GM12892 (cell line): ENCODE measurements at regions not wholly inside any gene's neighbourhood (a gene's known extent, or its start where the extent isn't known, plus 50 kb on each side); places are given as distances from the start of the nearest gene placed in this dataset.

Source experiments
- POLR2A ChIP-seq: IDR thresholded peaks from 2 replicates; pipeline ENCODE4 v1.6.1; 2011; ENCODE audit warnings: low read depth, low read length, control low read depth
- POLR2AphosphoS5 ChIP-seq: IDR thresholded peaks from 2 replicates; pipeline ENCODE4 v1.6.1; 2011; ENCODE audit warnings: low read depth, low read length, control low read depth
- TAF1 ChIP-seq: IDR thresholded peaks from 2 replicates; pipeline ENCODE4 v1.6.1; 2011; ENCODE audit warnings: low read depth, mild to moderate bottlenecking, control low read depth, low read length, borderline replicate concordance

GRCh38 chr15:96035635-96036034 lies 294.9 kb upstream of the NR2F2 start:
- TF ChIP-seq POLR2AphosphoS5 (no peak), POLR2A (no peak), TAF1 (no peak)
